ENCODE measurements at regions not wholly inside any gene's neighbourhood (a gene's known extent, or its start where the extent isn't known, plus 50 kb on each side); places are given as distances from the start of the nearest gene placed in this dataset.
A peak's percentile ranks its signal among the peaks of the same experiment; 100 is the strongest.
"Not testable (repeated sequence)": the region's sequence is repeated elsewhere in the genome, so short reads cannot be mapped to it uniquely, and the experiment has no call there.

- H3K36me3 ChIP-seq (ENCODE audit: insufficient read depth, low read length); POLR2A ChIA-PET (ENCODE audit: partially characterized antibody); H3K4me3 Mint-ChIP-seq; H3K9me3 ChIP-seq (ENCODE audit: control insufficient read depth in 1 of 2, low read length in 2 of 2); H3K4me1 ChIP-seq (ENCODE audit: insufficient read depth, low read length); H3K27me3 Mint-ChIP-seq; DNase-seq; intact Hi-C loops (cut with micrococcal nuclease); CTCF ChIA-PET (ENCODE audit: partially characterized antibody); H3K36me3 Mint-ChIP-seq; H3K4me1 Mint-ChIP-seq; H3K27ac Mint-ChIP-seq; H3K4me3 ChIP-seq (ENCODE audit: low read length in 2 of 2); H3K27ac ChIP-seq (ENCODE audit: low read depth, low read length); H3K27me3 ChIP-seq (ENCODE audit: insufficient read depth, low read length): not testable (repeated sequence)
- H3K9me3 Mint-ChIP-seq: peaks cover 2 to 18% (median 10%) of the 10 kb centered on the region in 8 donors
These were observed 368.6 kb downstream of the ZNF33B start for GRCh38 chr10:42269788-42270187.

DNA sequence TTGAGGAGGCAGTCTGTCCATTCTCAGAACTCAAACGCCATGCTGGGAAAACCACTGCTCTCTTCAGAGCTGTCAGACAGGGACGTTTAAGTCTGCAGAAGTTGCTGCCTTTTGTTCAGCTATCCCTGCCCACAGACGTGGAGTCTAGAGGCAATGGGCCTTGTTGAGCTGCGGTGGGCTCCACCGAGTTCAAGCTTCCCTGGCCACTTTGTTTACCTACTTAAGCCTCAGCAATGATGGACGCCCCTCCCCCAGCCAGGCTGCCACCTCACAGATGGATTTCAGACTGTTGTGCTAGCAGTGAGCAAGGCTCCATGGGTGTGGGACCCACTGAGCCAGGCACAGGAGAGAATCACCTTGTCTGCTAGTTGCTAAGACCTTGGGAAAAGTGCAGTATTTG is 375.1 kb downstream of the ZNF33B start:
- H3K9me3 ChIP-seq (ENCODE audit: control insufficient read depth in 1 of 2, low read length in 2 of 2); H3K36me3 ChIP-seq (ENCODE audit: insufficient read depth, low read length); H3K4me3 ChIP-seq (ENCODE audit: low read length in 2 of 2); CTCF ChIA-PET (ENCODE audit: partially characterized antibody); DNase-seq; H3K27me3 Mint-ChIP-seq; H3K27me3 ChIP-seq (ENCODE audit: insufficient read depth, low read length); H3K27ac Mint-ChIP-seq; intact Hi-C loops (cut with micrococcal nuclease); H3K36me3 Mint-ChIP-seq; H3K4me1 Mint-ChIP-seq; H3K27ac ChIP-seq (ENCODE audit: low read depth, low read length); POLR2A ChIA-PET (ENCODE audit: partially characterized antibody); H3K4me1 ChIP-seq (ENCODE audit: insufficient read depth, low read length): not testable (repeated sequence)
- peak overlapping the region in 1 of 8 donors; percentile 10 for H3K4me3 Mint-ChIP-seq
- peaks cover 2 to 47% (median 20%) of the 10 kb centered on the region in 8 donors for H3K9me3 Mint-ChIP-seq

- CTCF ChIA-PET (ENCODE audit: partially characterized antibody); H3K36me3 Mint-ChIP-seq; DNase-seq; H3K27ac ChIP-seq (ENCODE audit: low read depth, low read length); POLR2A ChIA-PET (ENCODE audit: partially characterized antibody); H3K27me3 Mint-ChIP-seq; H3K4me3 Mint-ChIP-seq; H3K4me1 ChIP-seq (ENCODE audit: insufficient read depth, low read length); H3K36me3 ChIP-seq (ENCODE audit: insufficient read depth, low read length); H3K9me3 ChIP-seq (ENCODE audit: control insufficient read depth in 1 of 2, low read length in 2 of 2); H3K27me3 ChIP-seq (ENCODE audit: insufficient read depth, low read length); intact Hi-C loops (cut with micrococcal nuclease); H3K27ac Mint-ChIP-seq; H3K4me3 ChIP-seq (ENCODE audit: low read length in 2 of 2); H3K4me1 Mint-ChIP-seq: not testable (repeated sequence)
- H3K9me3 Mint-ChIP-seq: peaks cover 2 to 22% (median 16%) of the 10 kb centered on the region in 8 donors
These were observed 395.4 kb downstream of the ZNF33B start for GRCh38 chr10:42243002-42243401.

DNA sequence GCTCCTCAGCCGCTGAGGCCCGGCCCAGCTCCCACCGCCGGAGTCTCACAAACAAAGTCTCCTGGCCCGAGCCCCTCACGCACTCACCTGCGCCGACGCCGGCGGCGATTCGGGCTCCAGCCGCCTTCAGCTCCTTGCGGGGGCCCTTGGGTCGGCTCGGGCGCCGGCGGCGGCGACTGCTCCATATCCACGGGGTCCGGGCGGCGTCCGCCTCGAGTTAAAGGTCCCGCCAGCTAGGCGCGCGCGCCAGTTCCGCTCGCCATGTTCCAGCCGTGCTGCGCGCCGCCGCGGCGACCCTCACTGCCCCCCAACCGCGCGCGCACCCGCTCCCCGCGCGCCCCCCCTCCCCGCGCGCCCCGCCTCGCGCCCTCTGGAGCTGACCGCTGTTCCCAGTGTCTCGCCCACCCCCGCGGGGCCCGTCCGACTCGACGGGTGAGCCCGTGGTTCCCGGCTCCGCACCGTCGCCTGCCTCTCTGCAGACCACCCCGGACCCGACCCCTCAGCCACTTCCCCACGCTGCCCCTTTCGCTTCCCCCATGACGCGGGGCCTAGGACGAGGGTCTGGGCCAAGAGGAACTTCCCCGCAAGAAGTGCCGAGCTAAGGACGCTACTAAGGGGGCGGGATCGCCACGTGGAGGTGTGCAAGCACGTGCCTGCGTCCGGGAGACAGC is 396.1 kb downstream of the ZNF33B start:
- no peaks in the 10 kb centered on the region for H3K9me3 ChIP-seq (ENCODE audit: control insufficient read depth in 1 of 2, low read length in 2 of 2)
- H3K27me3 ChIP-seq (ENCODE audit: insufficient read depth, low read length): no peaks in the 10 kb centered on the region
- no peak overlapping the region for H3K27ac ChIP-seq (ENCODE audit: low read depth, low read length)
- Mint-ChIP-seq H3K27me3 (peaks cover 1 to 6% of the 10 kb centered on the region in 2 donors), H3K27ac (peak overlapping the region in 1 of 7 donors; percentile 41), H3K4me1 (peaks cover 0 to 1% (median 0%) of the 10 kb centered on the region in 4 donors), H3K4me3 (peak overlapping the region in 1 of 8 donors; percentile 49), H3K9me3 (peaks cover 2 to 22% (median 17%) of the 10 kb centered on the region in 8 donors), H3K36me3 (peaks cover 1 to 3% of the 10 kb centered on the region in 2 donors)
- intact Hi-C loops (cut with micrococcal nuclease): no loop called here
- ChIA-PET POLR2A (ENCODE audit: partially characterized antibody) (no interaction called here), CTCF (ENCODE audit: partially characterized antibody) (no interaction called here)
- no peak for DNase-seq
- H3K4me3 ChIP-seq (ENCODE audit: low read length in 2 of 2): no peak overlapping the region
- no peaks in the 10 kb centered on the region for H3K4me1 ChIP-seq (ENCODE audit: insufficient read depth, low read length)
- H3K36me3 ChIP-seq (ENCODE audit: insufficient read depth, low read length): no peaks in the 10 kb centered on the region

DNA sequence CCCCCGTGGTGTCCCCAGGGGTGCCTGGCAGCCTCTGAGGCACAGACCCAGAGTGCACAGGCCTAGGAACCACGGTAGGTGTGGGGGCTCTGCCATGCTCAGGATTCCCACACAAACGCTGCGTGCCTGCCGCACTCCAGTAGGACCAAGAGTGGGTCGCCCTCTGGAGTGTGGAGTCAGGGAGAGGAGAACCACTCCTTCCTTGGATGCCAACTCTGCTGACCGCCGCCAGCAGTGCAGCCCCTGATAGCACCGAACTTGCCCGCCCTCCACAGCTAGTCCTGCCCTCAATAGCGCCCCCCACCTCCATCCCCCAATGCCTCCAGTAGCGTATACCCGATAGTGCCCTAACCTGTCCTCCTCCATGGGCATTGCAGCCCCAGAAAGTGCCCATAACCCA is 402.0 kb downstream of the ZNF33B start:
- H3K27ac Mint-ChIP-seq; H3K36me3 ChIP-seq (ENCODE audit: insufficient read depth, low read length); H3K4me3 Mint-ChIP-seq; H3K27me3 Mint-ChIP-seq; H3K36me3 Mint-ChIP-seq; CTCF ChIA-PET (ENCODE audit: partially characterized antibody); DNase-seq; H3K9me3 ChIP-seq (ENCODE audit: control insufficient read depth in 1 of 2, low read length in 2 of 2); POLR2A ChIA-PET (ENCODE audit: partially characterized antibody); H3K4me1 Mint-ChIP-seq; H3K4me3 ChIP-seq (ENCODE audit: low read length in 2 of 2); H3K27ac ChIP-seq (ENCODE audit: low read depth, low read length); H3K4me1 ChIP-seq (ENCODE audit: insufficient read depth, low read length); H3K27me3 ChIP-seq (ENCODE audit: insufficient read depth, low read length); intact Hi-C loops (cut with micrococcal nuclease): not testable (repeated sequence)
- H3K9me3 Mint-ChIP-seq: peaks cover 0 to 14% (median 3%) of the 10 kb centered on the region in 8 donors

GRCh38 chr10:42235736-42236135 is 402.6 kb downstream of the ZNF33B start:
- H3K9me3 ChIP-seq (ENCODE audit: control insufficient read depth in 1 of 2, low read length in 2 of 2); CTCF ChIA-PET (ENCODE audit: partially characterized antibody); H3K4me1 ChIP-seq (ENCODE audit: insufficient read depth, low read length); H3K4me3 ChIP-seq (ENCODE audit: low read length in 2 of 2); H3K36me3 Mint-ChIP-seq; DNase-seq; H3K4me1 Mint-ChIP-seq; H3K27ac ChIP-seq (ENCODE audit: low read depth, low read length); H3K27me3 ChIP-seq (ENCODE audit: insufficient read depth, low read length); H3K36me3 ChIP-seq (ENCODE audit: insufficient read depth, low read length); H3K27me3 Mint-ChIP-seq; H3K27ac Mint-ChIP-seq; POLR2A ChIA-PET (ENCODE audit: partially characterized antibody); H3K4me3 Mint-ChIP-seq; intact Hi-C loops (cut with micrococcal nuclease): not testable (repeated sequence)
- peaks cover 0 to 13% (median 3%) of the 10 kb centered on the region in 8 donors for H3K9me3 Mint-ChIP-seq

- H3K36me3 Mint-ChIP-seq; H3K27ac Mint-ChIP-seq; H3K9me3 ChIP-seq (ENCODE audit: control insufficient read depth in 1 of 2, low read length in 2 of 2); H3K36me3 ChIP-seq (ENCODE audit: insufficient read depth, low read length); H3K27ac ChIP-seq (ENCODE audit: low read depth, low read length); POLR2A ChIA-PET (ENCODE audit: partially characterized antibody); H3K4me3 ChIP-seq (ENCODE audit: low read length in 2 of 2); H3K27me3 ChIP-seq (ENCODE audit: insufficient read depth, low read length); H3K4me1 ChIP-seq (ENCODE audit: insufficient read depth, low read length); CTCF ChIA-PET (ENCODE audit: partially characterized antibody); DNase-seq; H3K4me3 Mint-ChIP-seq; H3K4me1 Mint-ChIP-seq; intact Hi-C loops (cut with micrococcal nuclease); H3K27me3 Mint-ChIP-seq: not testable (repeated sequence)
- H3K9me3 Mint-ChIP-seq: peaks cover 0 to 11% (median 4%) of the 10 kb centered on the region in 8 donors
These were observed 403.1 kb downstream of the ZNF33B start for GRCh38 chr10:42235241-42235640.

DNA sequence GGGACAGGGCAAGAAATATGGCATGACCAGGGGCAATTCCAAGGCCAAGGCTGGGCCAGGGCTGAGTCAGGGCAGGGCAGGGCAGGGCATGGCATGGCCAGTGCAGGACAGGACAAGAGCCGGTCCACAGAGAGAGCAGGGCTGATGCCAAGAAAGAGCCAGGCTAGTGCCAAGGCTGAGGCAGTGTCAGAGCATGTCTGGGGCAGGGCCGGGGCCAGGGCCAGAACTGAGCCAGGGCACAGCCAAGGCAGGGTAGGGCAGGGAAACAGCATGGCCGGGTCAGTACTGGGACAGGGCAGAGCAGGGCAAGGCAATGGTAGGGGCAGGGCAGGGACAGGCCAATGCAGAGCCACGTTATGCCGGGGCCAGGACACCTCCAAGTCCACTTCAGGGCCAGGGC is 403.9 kb downstream of the ZNF33B start:
- H3K27ac Mint-ChIP-seq; H3K4me3 Mint-ChIP-seq; H3K9me3 ChIP-seq (ENCODE audit: control insufficient read depth in 1 of 2, low read length in 2 of 2); intact Hi-C loops (cut with micrococcal nuclease); H3K27me3 Mint-ChIP-seq; H3K4me3 ChIP-seq (ENCODE audit: low read length in 2 of 2); H3K27me3 ChIP-seq (ENCODE audit: insufficient read depth, low read length); H3K27ac ChIP-seq (ENCODE audit: low read depth, low read length); H3K4me1 ChIP-seq (ENCODE audit: insufficient read depth, low read length); H3K4me1 Mint-ChIP-seq; CTCF ChIA-PET (ENCODE audit: partially characterized antibody); H3K36me3 Mint-ChIP-seq; POLR2A ChIA-PET (ENCODE audit: partially characterized antibody); H3K36me3 ChIP-seq (ENCODE audit: insufficient read depth, low read length): not testable (repeated sequence)
- peaks cover 0 to 11% (median 4%) of the 10 kb centered on the region in 8 donors for H3K9me3 Mint-ChIP-seq
- peak in 1 of 5 donors; percentile 37 for DNase-seq

All from CD4-positive, alpha-beta memory T cell (primary cell).